ENCODE measurements at regions not wholly inside any gene's neighbourhood (a gene's known extent, or its start where the extent isn't known, plus 50 kb on each side); places are given as distances from the start of the nearest gene placed in this dataset.
A peak's percentile ranks its signal among the peaks of the same experiment; 100 is the strongest.

DNA sequence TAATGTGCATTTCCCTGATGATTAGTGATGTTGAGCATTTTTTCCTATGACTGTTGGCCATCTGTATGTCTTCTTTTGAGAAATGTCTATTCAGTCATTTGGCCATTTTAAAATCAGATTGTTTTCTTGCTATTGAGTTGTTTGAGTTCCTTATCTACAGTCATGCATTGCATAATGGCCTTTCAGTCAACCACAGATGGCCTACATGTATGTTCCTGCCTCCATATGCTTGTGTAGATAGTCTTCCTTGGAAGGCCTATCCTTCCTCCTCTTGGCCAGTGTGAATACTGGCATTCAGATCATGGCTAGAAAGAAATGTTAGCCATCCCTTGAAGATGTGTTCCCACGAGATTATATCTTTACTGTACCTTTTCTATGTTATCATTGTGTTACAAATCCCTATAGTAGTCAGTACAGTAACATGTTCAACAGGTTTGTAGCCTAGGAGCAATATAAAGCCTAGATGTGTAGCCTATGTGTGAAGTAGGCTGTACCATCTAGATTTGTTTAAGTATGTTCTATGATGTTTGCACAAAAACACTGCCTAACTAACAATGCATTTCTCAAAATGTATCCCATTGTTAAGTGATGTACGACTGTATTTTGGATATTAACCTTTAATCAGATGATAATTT, 65.6 kb upstream of the CD302 start:
- DNase-seq (ENCODE audit: low read depth) = no peak
- H3K4me3 ChIP-seq (ENCODE audit: control insufficient read depth, low read depth, low read length) = no peak overlapping the region
- TF ChIP-seq, protein P1, sequence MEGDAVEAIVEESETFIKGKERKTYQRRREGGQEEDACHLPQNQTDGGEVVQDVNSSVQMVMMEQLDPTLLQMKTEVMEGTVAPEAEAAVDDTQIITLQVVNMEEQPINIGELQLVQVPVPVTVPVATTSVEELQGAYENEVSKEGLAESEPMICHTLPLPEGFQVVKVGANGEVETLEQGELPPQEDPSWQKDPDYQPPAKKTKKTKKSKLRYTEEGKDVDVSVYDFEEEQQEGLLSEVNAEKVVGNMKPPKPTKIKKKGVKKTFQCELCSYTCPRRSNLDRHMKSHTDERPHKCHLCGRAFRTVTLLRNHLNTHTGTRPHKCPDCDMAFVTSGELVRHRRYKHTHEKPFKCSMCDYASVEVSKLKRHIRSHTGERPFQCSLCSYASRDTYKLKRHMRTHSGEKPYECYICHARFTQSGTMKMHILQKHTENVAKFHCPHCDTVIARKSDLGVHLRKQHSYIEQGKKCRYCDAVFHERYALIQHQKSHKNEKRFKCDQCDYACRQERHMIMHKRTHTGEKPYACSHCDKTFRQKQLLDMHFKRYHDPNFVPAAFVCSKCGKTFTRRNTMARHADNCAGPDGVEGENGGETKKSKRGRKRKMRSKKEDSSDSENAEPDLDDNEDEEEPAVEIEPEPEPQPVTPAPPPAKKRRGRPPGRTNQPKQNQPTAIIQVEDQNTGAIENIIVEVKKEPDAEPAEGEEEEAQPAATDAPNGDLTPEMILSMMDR (conservative IDR thresholded peaks at IDR 0.05; ENCODE audit: control insufficient read depth, insufficient read depth, low read depth, low read length) = no peak

DNA sequence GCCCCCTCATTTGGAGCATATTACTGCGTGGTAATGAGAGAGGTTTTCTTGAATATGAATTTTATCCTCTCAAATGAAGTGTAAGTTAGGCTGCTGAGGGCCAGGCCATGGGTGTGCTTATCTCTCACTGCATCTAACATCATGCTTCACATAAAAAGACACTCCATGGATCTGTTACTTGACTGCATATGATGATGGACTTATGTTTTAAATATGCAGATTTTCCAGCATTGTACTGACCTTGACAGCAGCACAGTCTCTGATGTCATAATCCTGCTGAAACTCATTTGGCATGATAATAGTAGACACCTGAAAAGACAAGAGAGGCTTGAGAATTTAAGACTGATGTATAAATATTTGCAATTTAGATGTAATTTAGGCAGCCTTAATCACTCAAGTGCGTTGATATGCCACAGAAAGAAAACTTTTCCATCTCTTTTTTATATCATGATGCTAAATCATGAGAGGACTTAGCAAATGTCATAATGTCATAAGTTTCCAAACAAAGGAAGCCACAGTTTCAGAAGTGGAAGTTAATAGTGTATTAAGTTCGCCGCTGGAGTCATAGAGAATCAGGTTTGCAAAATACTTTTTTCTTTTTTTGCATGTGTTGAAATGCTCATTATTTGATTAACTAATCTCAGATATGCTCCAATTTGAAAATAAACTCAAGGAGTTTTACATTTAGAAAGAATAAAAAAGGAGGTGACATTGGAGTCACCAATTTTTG, 62.7 kb upstream of the CD302 start:
- H3K4me3 ChIP-seq (ENCODE audit: control insufficient read depth, low read depth, low read length) = no peak overlapping the region
- TF ChIP-seq, protein P1 (conservative IDR thresholded peaks at IDR 0.05; ENCODE audit: control insufficient read depth, insufficient read depth, low read depth, low read length) = no peak
- no peak for DNase-seq (ENCODE audit: low read depth)

DNA sequence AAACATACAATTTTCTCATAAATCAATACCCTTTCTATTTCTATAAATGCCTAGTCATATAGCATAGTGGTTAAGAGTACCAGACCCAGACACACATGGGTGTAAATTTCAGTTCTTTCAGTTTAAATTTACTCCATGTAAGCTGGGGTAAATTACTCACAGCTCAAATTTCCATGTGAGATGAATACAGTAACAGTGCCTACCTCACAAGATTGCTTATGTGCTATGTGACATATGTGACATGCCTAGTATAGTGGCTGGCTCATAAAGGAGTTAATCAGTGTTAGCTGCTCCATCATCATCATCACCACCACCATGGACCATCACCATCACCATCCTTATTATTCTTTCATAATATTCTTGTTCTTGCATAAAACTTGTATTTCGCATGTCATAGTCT, 61.6 kb upstream of the CD302 start:
- TF ChIP-seq, protein P1 (conservative IDR thresholded peaks at IDR 0.05; ENCODE audit: control insufficient read depth, insufficient read depth, low read depth, low read length) = no peak
- H3K4me3 ChIP-seq (ENCODE audit: control insufficient read depth, low read depth, low read length) = no peak overlapping the region
- DNase-seq (ENCODE audit: low read depth) = no peak

DNA sequence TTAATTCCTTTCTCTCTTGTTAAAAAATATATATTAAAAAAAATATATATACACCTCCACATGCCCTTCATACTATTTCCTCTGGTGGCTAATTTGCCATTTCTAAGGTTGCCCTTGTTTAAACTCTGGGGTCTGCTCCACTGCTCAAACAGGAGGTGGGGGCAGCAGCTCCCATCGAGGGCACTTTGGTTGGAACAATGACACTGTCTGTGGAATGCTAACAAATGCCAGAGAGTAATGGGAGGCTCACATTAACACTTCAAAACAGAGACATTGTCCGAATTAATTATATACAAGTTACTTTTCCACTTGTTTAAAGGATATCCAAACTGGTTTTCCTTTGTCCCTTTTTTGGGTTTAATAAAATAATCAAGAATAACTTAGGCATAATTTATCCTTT, 58.8 kb upstream of the CD302 start:
- TF ChIP-seq, protein P1 (conservative IDR thresholded peaks at IDR 0.05; ENCODE audit: control insufficient read depth, insufficient read depth, low read depth, low read length) = no peak
- no peak for DNase-seq (ENCODE audit: low read depth)
- no peak overlapping the region for H3K4me3 ChIP-seq (ENCODE audit: control insufficient read depth, low read depth, low read length)

DNA sequence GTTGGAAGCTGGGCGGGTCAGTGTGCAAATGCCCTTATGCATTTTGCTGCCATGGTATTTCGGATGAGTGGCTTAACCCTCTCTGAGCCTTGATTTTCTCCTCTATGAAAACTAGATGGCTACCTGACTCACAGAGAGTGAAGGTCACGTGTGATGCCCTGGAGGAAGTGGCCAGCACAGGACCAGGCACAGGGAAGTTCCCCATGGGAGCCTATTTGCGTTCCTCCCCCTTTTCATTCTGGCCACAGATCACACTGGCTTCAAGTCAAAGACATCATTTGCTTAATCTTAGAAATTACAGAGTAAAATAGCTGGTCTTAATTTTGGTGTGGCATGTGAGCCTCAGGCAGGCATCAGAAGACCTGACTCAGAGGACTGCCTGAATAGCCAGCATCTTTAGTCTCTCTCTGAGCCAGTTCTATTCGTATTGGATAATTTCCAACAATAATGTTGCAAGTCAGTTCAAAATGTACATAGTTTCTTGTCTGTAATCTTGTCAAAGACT, 57.6 kb upstream of the CD302 start:
- TF ChIP-seq, protein P1 (conservative IDR thresholded peaks at IDR 0.05; ENCODE audit: control insufficient read depth, insufficient read depth, low read depth, low read length) = no peak
- peak; percentile 42 for DNase-seq (ENCODE audit: low read depth)
- H3K4me3 ChIP-seq (ENCODE audit: control insufficient read depth, low read depth, low read length) = no peak overlapping the region

DNA sequence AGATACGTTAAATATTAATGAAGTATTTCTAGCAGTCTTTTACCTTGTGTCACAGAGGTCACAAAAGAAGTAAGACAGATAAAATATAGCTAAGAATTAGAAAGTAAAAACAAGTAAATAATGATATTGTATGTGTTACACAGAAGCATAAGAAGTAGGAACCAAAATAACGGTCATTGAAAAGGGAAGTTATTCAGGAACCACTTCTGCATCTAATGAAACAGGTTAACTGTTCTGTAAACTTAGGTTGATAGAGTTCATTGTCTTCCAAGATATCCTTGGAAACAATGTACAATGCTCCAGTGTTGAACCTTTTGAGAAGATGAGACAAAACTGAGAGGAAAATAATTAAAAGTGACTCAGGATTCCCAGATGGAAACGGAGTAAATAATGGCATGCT, 57.1 kb upstream of the CD302 start:
- TF ChIP-seq, protein P1 (conservative IDR thresholded peaks at IDR 0.05; ENCODE audit: control insufficient read depth, insufficient read depth, low read depth, low read length) = no peak
- H3K4me3 ChIP-seq (ENCODE audit: control insufficient read depth, low read depth, low read length) = no peak overlapping the region
- DNase-seq (ENCODE audit: low read depth) = no peak

Data from fibroblast of mammary gland (primary cell).